ENCODE measurements at regions not wholly inside any gene's neighbourhood (a gene's known extent, or its start where the extent isn't known, plus 50 kb on each side); places are given as distances from the start of the nearest gene placed in this dataset.

DNA sequence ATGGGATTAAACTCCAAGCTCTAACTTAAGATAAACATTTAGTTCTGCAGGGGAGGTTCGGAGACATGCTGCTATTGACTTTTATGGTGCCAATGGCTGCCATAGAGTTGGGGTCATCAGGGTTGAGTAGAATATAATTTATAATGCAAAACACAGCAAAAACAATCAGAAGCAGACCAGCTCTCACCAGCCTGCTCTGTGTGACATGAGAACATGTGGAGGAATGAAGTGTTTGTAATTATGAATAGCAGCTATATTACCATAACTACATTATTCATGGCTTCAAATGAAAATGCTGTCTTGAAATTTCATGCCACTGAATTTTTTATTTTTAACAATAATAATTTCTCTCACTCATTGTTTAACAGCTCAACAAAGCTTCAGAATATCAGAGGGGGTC is 645.6 kb upstream of the CDH8 start:
- TF ChIP-seq, protein P1, sequence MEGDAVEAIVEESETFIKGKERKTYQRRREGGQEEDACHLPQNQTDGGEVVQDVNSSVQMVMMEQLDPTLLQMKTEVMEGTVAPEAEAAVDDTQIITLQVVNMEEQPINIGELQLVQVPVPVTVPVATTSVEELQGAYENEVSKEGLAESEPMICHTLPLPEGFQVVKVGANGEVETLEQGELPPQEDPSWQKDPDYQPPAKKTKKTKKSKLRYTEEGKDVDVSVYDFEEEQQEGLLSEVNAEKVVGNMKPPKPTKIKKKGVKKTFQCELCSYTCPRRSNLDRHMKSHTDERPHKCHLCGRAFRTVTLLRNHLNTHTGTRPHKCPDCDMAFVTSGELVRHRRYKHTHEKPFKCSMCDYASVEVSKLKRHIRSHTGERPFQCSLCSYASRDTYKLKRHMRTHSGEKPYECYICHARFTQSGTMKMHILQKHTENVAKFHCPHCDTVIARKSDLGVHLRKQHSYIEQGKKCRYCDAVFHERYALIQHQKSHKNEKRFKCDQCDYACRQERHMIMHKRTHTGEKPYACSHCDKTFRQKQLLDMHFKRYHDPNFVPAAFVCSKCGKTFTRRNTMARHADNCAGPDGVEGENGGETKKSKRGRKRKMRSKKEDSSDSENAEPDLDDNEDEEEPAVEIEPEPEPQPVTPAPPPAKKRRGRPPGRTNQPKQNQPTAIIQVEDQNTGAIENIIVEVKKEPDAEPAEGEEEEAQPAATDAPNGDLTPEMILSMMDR (IDR thresholded peaks at IDR 0.05): no peak
- TF ChIP-seq POLR2A (IDR thresholded peaks at IDR 0.05): no peak

Measured in testis (tissue), 2 donors.